Posterior cingulate gyrus (tissue), 11 donors: ENCODE measurements at regions not wholly inside any gene's neighbourhood (a gene's known extent, or its start where the extent isn't known, plus 50 kb on each side); places are given as distances from the start of the nearest gene placed in this dataset.
"Not testable (repeated sequence)": the region's sequence is repeated elsewhere in the genome, so short reads cannot be mapped to it uniquely, and the experiment has no call there.

ENCODE experiments used
- DNase-seq, 10 donors: peaks; one replicate each; pipeline versions ENCODE4 v3.0.0 to v3.0.0-alpha.2; 2020 to 2021; ENCODE audit warnings: mixed read lengths in 3 of 10
- intact Hi-C: fragments of 100-400 bp; cut with DNase I; formaldehyde crosslinking; loops from one replicate; pipeline ENCODE4 v1.15.1; 2023

- DNase-seq: no peak
- intact Hi-C loops: no loop called here
Observed at GRCh38 chr2:222013889-222014288, 284.9 kb downstream of the PAX3 start.

DNA sequence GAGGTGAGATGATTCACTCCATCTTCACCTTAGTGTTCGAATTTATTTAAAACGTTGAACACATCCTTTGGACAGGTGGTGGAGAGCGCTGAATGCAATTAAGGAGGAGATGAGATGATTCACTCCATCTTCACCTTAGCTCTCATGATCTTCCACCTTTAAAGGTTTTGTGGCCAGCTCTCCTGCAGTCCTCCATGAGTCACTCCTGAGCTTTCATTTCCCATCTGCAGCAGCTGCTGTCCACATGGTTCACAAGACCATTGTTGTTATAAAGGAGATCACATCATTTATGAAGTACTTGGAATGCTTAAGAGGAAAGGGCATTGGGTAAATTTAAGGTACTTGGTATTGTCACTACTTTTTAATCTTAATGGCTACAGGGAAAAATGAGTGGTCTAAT lies 298.5 kb downstream of the PAX3 start:
- DNase-seq: no peak

GRCh38 chr2:221999717-222000116 lies 299.1 kb downstream of the PAX3 start:
- DNase-seq: no peak
- intact Hi-C loops: no loop called here

More for the DNA sequence above, 298.5 kb downstream of the PAX3 start:
- intact Hi-C loops: no loop called here

DNA sequence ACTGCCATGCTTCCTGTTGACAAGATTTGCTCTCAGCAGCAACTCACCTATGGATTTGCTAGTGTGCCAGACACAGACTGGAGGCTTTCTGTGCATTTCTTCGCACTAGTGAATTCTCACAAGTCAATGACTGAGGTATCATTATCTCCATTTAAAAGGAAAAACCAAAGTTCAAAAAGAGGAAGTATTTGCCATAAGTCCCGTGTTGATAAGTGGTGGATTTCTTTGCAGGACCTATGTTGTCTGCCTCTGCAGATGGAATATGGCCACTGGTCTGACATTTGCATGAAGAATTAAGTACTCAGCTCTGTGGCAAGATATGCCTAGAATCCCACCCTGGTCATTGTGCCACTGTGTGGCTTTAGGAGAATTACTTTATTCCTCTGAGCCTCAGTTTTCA lies 299.6 kb downstream of the PAX3 start:
- DNase-seq: no peak
- intact Hi-C loops: no loop called here

DNA sequence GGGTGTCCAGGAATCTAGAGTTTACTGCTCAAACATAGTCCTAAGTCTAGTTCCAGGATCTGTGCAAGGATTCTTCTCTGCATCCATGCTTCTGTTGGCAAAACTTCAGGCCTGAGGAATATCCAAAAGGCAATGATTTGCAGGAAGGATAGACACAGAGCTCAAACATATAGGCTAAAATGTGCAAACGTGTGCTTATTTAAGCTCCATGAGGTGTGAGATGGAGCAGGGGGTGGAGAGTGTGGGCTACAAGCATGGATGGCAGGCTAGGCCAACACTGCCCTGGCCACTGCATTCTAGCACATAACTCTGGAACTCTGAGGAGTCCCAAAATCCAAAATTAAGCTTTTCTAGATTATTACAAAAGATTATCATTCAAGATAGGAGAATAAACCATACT lies 301.1 kb downstream of the PAX3 start:
- no peak for DNase-seq
- intact Hi-C loops: no loop called here

- intact Hi-C loops: no loop called here
- DNase-seq: no peak
Observed at GRCh38 chr2:221997100-221997499, 301.7 kb downstream of the PAX3 start.

- DNase-seq: no peak
- intact Hi-C loops: no loop called here
Observed at GRCh38 chr2:221994926-221995325, 303.9 kb downstream of the PAX3 start.

- DNase-seq, intact Hi-C loops: not testable (repeated sequence)
Observed at GRCh38 chr2:221984376-221984775, 314.4 kb downstream of the PAX3 start.

GRCh38 chr2:221981912-221982470 lies 316.8 kb downstream of the PAX3 start:
- intact Hi-C loops: no loop called here
- DNase-seq: no peak

GRCh38 chr2:221975151-221975550 lies 323.6 kb downstream of the PAX3 start:
- no peak for DNase-seq
- intact Hi-C loops: no loop called here

DNA sequence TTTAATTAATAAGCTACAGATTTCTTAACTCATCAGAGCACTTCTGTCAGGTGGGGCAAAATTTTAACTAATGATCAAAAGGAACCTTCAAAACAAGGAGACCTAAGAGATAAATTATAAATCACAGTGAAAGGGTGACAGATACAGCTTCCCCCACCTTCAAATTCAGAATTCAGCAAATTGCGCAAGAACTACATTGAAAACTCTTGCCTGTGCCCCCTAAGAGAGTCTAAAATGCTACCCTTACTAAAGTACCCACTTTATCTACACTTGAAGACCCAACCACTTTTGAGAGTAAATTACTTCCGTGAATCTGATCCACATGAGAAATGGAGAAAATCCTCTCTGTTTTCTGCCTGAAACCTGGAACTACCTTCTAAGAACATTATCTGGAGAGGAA lies 324.9 kb downstream of the PAX3 start:
- DNase-seq: no peak
- intact Hi-C loops: no loop called here

DNA sequence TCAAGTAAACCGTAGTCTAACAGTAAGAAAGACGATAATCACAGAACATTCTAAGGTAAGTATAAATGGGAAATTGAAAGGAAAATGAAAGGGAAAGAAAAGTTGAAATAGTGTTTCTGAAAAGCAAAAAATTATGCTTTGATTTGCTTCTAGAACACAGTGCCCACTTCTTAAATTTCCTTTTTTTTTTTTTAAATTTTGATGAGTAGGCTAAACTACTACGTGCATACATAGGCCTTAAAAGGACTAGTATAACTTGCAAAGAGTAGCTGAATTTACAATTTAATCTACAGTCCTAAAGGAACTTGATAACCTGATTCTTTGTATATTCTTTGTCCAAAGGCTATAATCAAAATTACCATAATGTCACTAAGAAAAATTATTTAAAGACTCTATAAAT lies 325.3 kb downstream of the PAX3 start:
- intact Hi-C loops: no loop called here
- no peak for DNase-seq

- no peak for DNase-seq
- intact Hi-C loops: no loop called here
Observed at GRCh38 chr2:221972813-221973478, 325.9 kb downstream of the PAX3 start.

- DNase-seq: no peak
- intact Hi-C loops: no loop called here
Observed at GRCh38 chr2:221970389-221970788, 328.4 kb downstream of the PAX3 start.

DNA sequence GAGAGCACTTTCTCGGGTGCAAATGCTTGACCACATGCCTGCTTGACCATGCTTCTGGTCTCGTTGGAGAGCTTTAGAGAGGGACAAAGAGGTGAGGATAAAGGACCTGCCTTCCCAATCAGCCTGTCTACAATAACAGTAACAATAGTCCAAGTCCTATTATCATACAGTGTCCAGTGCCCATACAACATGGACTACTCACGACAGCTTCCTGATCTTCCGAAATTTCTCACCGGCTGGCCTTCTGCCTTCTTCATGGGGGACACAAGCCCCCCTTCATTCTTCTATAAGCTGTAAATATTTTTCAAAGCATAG lies 329.0 kb downstream of the PAX3 start:
- DNase-seq: no peak
- intact Hi-C loops: loop anchor here (5.0 kb wide), 2 partner anchors 397 to 1282 kb away; partner anchors contain the start of gene EPHA4

GRCh38 chr2:221969087-221969829 lies 329.5 kb downstream of the PAX3 start:
- intact Hi-C loops: loop anchor here (5.0 kb wide), 2 partner anchors 397 to 1282 kb away; partner anchors contain the start of gene EPHA4
- DNase-seq: peak in 6 of 10 donors; percentile 12 to 69 (median 26)

DNA sequence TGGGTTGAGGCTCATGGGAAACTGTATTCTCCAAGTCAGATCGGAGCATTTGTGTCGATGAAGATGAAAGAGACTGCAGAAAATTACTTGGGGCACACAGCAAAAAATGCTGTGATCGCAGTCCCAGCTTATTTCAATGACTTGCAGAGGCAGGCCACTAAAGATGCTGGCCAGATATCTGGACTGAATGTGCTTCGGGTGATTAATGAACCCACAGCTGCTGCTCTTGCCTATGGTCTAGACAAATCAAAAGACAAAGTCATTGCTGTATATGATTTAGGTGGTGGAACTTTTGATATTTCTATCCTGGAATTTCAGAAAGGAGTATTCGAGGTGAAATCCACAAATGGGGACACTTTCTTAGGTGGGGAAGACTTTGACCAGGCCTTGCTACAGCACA lies 336.6 kb downstream of the PAX3 start:
- DNase-seq: no peak
- intact Hi-C loops: no loop called here

DNA sequence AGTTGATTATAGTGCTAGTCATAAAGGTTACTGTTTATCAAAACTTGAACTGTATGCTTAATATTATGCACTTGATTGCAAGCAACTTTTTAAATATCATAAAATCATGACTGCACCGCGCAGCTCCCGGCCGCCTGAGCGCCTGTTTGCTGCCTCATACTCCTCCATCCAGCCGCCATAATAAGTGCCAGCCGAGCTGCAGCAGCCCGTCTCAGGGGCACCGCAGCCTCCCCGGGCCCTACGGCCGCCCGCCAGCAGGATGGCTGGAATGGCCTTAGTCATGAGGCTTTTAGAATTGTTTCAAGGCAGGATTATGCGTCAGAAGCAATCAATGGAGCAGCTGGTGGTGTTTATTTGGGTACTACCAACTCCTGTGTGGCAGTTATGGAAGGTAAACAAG lies 337.2 kb downstream of the PAX3 start:
- intact Hi-C loops: no loop called here
- no peak for DNase-seq

GRCh38 chr2:221958224-221958623 lies 340.6 kb downstream of the PAX3 start:
- DNase-seq: peak in 1 of 10 donors; percentile 14
- intact Hi-C loops: no loop called here

GRCh38 chr2:221948076-221948475 lies 350.7 kb downstream of the PAX3 start:
- no peak for DNase-seq
- intact Hi-C loops: no loop called here

DNA sequence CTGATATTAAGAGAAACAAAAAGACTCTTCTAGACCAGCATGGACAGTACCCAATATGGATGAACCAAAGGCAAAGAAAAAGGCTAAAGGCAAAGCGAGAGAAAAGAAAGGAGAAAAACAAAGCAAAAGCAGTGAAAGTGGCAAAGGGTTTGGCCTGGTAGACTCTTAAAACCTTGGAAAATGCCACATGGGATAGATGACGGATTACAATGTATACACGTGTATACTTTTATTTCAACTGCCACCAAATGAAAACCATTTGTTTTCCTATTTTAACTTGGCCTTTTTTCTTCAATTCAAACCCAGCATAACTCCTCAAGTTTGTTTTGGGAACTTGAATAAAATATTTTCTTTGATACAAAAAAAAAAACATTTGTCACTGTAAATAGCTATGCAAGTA lies 354.3 kb downstream of the PAX3 start:
- intact Hi-C loops, DNase-seq: not testable (repeated sequence)
